LNCaP clone FGC (cell line): ENCODE measurements at regions not wholly inside any gene's neighbourhood (a gene's known extent, or its start where the extent isn't known, plus 50 kb on each side); places are given as distances from the start of the nearest gene placed in this dataset.

Experiments
- DNase-seq: peaks from one replicate; pipeline ENCODE4 v3.0.0-alpha.2; 2011; ENCODE audit warnings: low read depth
- H3K4me3 ChIP-seq: 2 replicates; pipeline ENCODE4 v1.5.1; 2011; ENCODE audit warnings: mild to moderate bottlenecking, low read depth, low read length, control low read depth
- CTCF ChIP-seq: IDR thresholded peaks from 2 replicates; pipeline ENCODE4 v1.5.1; 2012; ENCODE audit warnings: mild to moderate bottlenecking; ENCODE audit not compliant: control insufficient read depth, insufficient read depth; ENCODE audit errors: extremely low read depth

- DNase-seq, result no peak
- TF ChIP-seq CTCF, result no peak
- H3K4me3 ChIP-seq, result no peak overlapping the region
Observed at GRCh38 chr6:101195588-101195987, 197.9 kb upstream of the GRIK2 start.

GRCh38 chr6:101199441-101199840 lies 194.1 kb upstream of the GRIK2 start:
- no peak overlapping the region for H3K4me3 ChIP-seq
- TF ChIP-seq CTCF, result no peak
- DNase-seq, result no peak

- H3K4me3 ChIP-seq, result no peak overlapping the region
- DNase-seq, result no peak
- no peak for TF ChIP-seq CTCF
Observed at GRCh38 chr6:101202867-101203374, 190.6 kb upstream of the GRIK2 start.

GRCh38 chr6:101203664-101204063 lies 189.8 kb upstream of the GRIK2 start:
- no peak for TF ChIP-seq CTCF
- no peak for DNase-seq
- H3K4me3 ChIP-seq, result no peak overlapping the region

GRCh38 chr6:101208152-101208551 lies 185.4 kb upstream of the GRIK2 start:
- H3K4me3 ChIP-seq, result no peak overlapping the region
- no peak for DNase-seq
- no peak for TF ChIP-seq CTCF

- H3K4me3 ChIP-seq, result no peak overlapping the region
- no peak for DNase-seq
Observed at GRCh38 chr6:101212640-101213039, 180.9 kb upstream of the GRIK2 start.

GRCh38 chr6:101222007-101222406 lies 171.5 kb upstream of the GRIK2 start:
- no peak overlapping the region for H3K4me3 ChIP-seq
- no peak for DNase-seq
- no peak for TF ChIP-seq CTCF

More at GRCh38 chr6:101212640-101213039, 180.9 kb upstream of the GRIK2 start:
- TF ChIP-seq CTCF, result no peak
